WTC11 (cell line): ENCODE measurements at regions not wholly inside any gene's neighbourhood (a gene's known extent, or its start where the extent isn't known, plus 50 kb on each side); places are given as distances from the start of the nearest gene placed in this dataset.
A peak's percentile ranks its signal among the peaks of the same experiment; 100 is the strongest.

Experiments
- ATAC-seq: fragments of 200-7000 bp; cut with Tn5 transposase; 2 replicates; pipeline ENCODE4 v1.10.0; 2021; ENCODE audit warnings: mild to moderate bottlenecking, moderate library complexity
- CTCF ChIA-PET: fragments of 300-600 bp; sonication (Branson Sonifier 250); formaldehyde crosslinking; loops from one replicate; lab custom pipeline; 2021; ENCODE audit warnings: antibody characterized with exemption; lab: Charles Lee
- POLR2A ChIA-PET: fragments of 350-600 bp; sonication (Branson Sonifier 250); formaldehyde crosslinking; loops from one replicate; lab custom pipeline; 2021; ENCODE audit warnings: antibody characterized with exemption; lab: Charles Lee
- DNase-seq: peaks from one replicate; pipeline ENCODE4 v3.0.0; 2021; ENCODE audit warnings: low spot score
- H3K27ac Mint-ChIP-seq: 2 replicates; pipeline ENCODE4 v1.8.0; 2021; ENCODE audit warnings: mixed read lengths
- H3K27me3 Mint-ChIP-seq: 2 replicates; pipeline ENCODE4 v1.8.0; 2021; ENCODE audit warnings: low read depth, mild to moderate bottlenecking, moderate library complexity, mixed read lengths
- H3K36me3 Mint-ChIP-seq: 2 replicates; pipeline ENCODE4 v1.8.0; 2021; ENCODE audit warnings: mixed read lengths
- H3K4me1 Mint-ChIP-seq: 2 replicates; pipeline ENCODE4 v1.8.0; 2022; ENCODE audit warnings: mixed read lengths
- H3K4me3 Mint-ChIP-seq: 2 replicates; pipeline ENCODE4 v1.8.0; 2021; ENCODE audit warnings: mild to moderate bottlenecking, moderate library complexity, mixed read lengths
- H3K9me3 Mint-ChIP-seq: 2 replicates; pipeline ENCODE4 v1.8.0; 2021; ENCODE audit warnings: mixed read lengths
- CREM ChIP-seq: sonication (generic); formaldehyde crosslinking; IDR thresholded peaks from 2 replicates; pipeline ENCODE4 v1.8.1; 2022; ENCODE audit warnings: mild to moderate bottlenecking, missing genetic modification reagents, moderate library complexity
- EMX1 ChIP-seq: fragments of 250-450 bp; sonication (Bioruptor Pico); IDR thresholded peaks from 2 replicates; pipeline ENCODE4 v1.8.0; 2021; ENCODE audit warnings: mild to moderate bottlenecking
- GABPB1 ChIP-seq: sonication (generic); formaldehyde crosslinking; IDR thresholded peaks from 2 replicates; pipeline ENCODE4 v1.8.1; 2023; ENCODE audit warnings: mild to moderate bottlenecking, missing genetic modification reagents
- GRHL2 ChIP-seq: fragments of 250-450 bp; sonication (Bioruptor Pico); IDR thresholded peaks from 2 replicates; pipeline ENCODE4 v1.8.0; 2022; ENCODE audit warnings: mild to moderate bottlenecking, moderate library complexity; ENCODE audit not compliant: insufficient replicate concordance, severe bottlenecking
- GTF2I ChIP-seq: fragments of 250-450 bp; sonication (Bioruptor Pico); conservative IDR thresholded peaks from 2 replicates; pipeline ENCODE4 v1.4.0; 2021; ENCODE audit warnings: mild to moderate bottlenecking
- IRF2 ChIP-seq: sonication (generic); formaldehyde crosslinking; IDR thresholded peaks from 2 replicates; pipeline ENCODE4 v1.8.0; 2022; ENCODE audit warnings: low read depth, missing genetic modification reagents, borderline replicate concordance
- JUN ChIP-seq: sonication (generic); formaldehyde crosslinking; IDR thresholded peaks from 2 replicates; pipeline ENCODE4 v1.8.0; 2023; ENCODE audit warnings: mild to moderate bottlenecking, missing genetic modification reagents
- NFE2L1 ChIP-seq: sonication (generic); formaldehyde crosslinking; IDR thresholded peaks from 2 replicates; pipeline ENCODE4 v1.8.1; 2023; ENCODE audit warnings: missing genetic modification reagents
- RELA ChIP-seq: sonication (generic); formaldehyde crosslinking; IDR thresholded peaks from 2 replicates; pipeline ENCODE4 v1.8.1; 2022; ENCODE audit warnings: missing genetic modification reagents, mild to moderate bottlenecking, borderline replicate concordance
- ZNF232 ChIP-seq: sonication (generic); formaldehyde crosslinking; IDR thresholded peaks from 2 replicates; pipeline ENCODE4 v1.8.0; 2022; ENCODE audit warnings: mild to moderate bottlenecking, missing genetic modification reagents
- ZNF416 ChIP-seq: fragments of 250-450 bp; sonication (Bioruptor Pico); IDR thresholded peaks from 2 replicates; pipeline ENCODE4 v1.9.0; 2021; ENCODE audit warnings: mild to moderate bottlenecking, inconsistent platforms
- ZNF423 ChIP-seq: fragments of 250-450 bp; sonication (Bioruptor Pico); IDR thresholded peaks from 2 replicates; pipeline ENCODE4 v2.1.2; 2022; ENCODE audit warnings: mild to moderate bottlenecking, moderate library complexity
- ZNF671 ChIP-seq: fragments of 250-450 bp; sonication (Bioruptor Pico); IDR thresholded peaks from 2 replicates; pipeline ENCODE4 v1.8.0; 2021; ENCODE audit warnings: mild to moderate bottlenecking
- TF ChIP-seq, protein P1 (sequence below): fragments of 250-450 bp; sonication (Bioruptor Pico); IDR thresholded peaks from 2 replicates; pipeline ENCODE4 v2.1.2; 2022; ENCODE audit warnings: mild to moderate bottlenecking, moderate library complexity
- TF ChIP-seq, protein P2 (sequence below): sonication (generic); formaldehyde crosslinking; IDR thresholded peaks from 2 replicates; pipeline ENCODE4 v1.8.1; 2023; ENCODE audit warnings: mild to moderate bottlenecking, missing genetic modification reagents, borderline replicate concordance
- TF ChIP-seq, protein P3 (sequence below): sonication (generic); formaldehyde crosslinking; IDR thresholded peaks from 2 replicates; pipeline ENCODE4 v1.8.1; 2022; ENCODE audit warnings: mild to moderate bottlenecking, moderate library complexity, missing genetic modification reagents
- TF ChIP-seq, protein P4 (sequence below): sonication (generic); formaldehyde crosslinking; IDR thresholded peaks from 2 replicates; pipeline ENCODE4 v1.8.1; 2023; ENCODE audit warnings: mild to moderate bottlenecking, missing genetic modification reagents, moderate library complexity
- TF ChIP-seq, protein P5 (sequence below): sonication (generic); formaldehyde crosslinking; IDR thresholded peaks from 2 replicates; pipeline ENCODE4 v1.8.1; 2022; ENCODE audit warnings: low read depth, mild to moderate bottlenecking, moderate library complexity, missing genetic modification reagents, borderline replicate concordance
- TF ChIP-seq, protein P6 (sequence below): sonication (generic); formaldehyde crosslinking; IDR thresholded peaks from 2 replicates; pipeline ENCODE4 v1.8.1; 2023; ENCODE audit warnings: mild to moderate bottlenecking, missing genetic modification reagents
- TF ChIP-seq, protein P7 (sequence below): fragments of 250-450 bp; sonication (Bioruptor Pico); IDR thresholded peaks from 2 replicates; pipeline ENCODE4 v1.9.0; 2021; ENCODE audit warnings: moderate library complexity, mild to moderate bottlenecking, inconsistent platforms, borderline replicate concordance
- TF ChIP-seq, protein P8 (sequence below): sonication (generic); formaldehyde crosslinking; IDR thresholded peaks from 2 replicates; pipeline ENCODE4 v1.8.1; 2022; ENCODE audit warnings: low read depth, missing genetic modification reagents, borderline replicate concordance

DNA sequence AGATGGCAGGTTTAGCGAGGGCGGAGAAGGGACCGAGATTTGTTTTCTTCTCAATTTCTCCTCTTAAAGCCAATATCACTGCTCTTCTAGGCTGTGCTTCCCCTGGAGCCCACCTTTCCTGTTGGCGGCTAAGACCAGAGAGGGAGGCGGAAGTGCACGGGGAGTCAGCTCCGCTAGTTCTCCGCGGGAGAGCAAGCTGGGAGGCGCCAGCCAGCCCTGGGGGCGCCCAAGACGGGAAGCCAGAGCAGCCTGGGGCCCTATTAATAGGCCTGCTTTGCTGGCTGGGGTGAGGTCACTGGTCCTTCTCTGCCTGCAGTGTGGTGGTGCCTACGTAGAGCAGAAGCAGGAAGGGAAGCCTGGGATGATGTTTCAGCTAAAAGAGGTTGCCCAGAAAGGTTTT, 61.6 kb downstream of the LSM5 start:
- no peak overlapping the region for H3K27ac Mint-ChIP-seq
- no peaks in the 10 kb centered on the region for H3K36me3 Mint-ChIP-seq
- H3K27me3 Mint-ChIP-seq, result peaks cover 79% of the 10 kb centered on the region
- peaks cover 13% of the 10 kb centered on the region; the same call in 1 of the 2 replicates for H3K9me3 Mint-ChIP-seq
- DNase-seq (peak; percentile 30), ATAC-seq (peak; percentile 19)
- TF ChIP-seq JUN (CRISPR knock-in tag), result no peak
- TF ChIP-seq, protein P1, sequence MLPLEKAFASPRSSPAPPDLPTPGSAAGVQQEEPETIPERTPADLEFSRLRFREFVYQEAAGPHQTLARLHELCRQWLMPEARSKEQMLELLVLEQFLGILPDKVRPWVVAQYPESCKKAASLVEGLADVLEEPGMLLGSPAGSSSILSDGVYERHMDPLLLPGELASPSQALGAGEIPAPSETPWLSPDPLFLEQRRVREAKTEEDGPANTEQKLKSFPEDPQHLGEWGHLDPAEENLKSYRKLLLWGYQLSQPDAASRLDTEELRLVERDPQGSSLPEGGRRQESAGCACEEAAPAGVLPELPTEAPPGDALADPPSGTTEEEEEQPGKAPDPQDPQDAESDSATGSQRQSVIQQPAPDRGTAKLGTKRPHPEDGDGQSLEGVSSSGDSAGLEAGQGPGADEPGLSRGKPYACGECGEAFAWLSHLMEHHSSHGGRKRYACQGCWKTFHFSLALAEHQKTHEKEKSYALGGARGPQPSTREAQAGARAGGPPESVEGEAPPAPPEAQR, result no peak
- no peak for TF ChIP-seq ZNF671 (CRISPR knock-in tag)
- TF ChIP-seq, protein P2, sequence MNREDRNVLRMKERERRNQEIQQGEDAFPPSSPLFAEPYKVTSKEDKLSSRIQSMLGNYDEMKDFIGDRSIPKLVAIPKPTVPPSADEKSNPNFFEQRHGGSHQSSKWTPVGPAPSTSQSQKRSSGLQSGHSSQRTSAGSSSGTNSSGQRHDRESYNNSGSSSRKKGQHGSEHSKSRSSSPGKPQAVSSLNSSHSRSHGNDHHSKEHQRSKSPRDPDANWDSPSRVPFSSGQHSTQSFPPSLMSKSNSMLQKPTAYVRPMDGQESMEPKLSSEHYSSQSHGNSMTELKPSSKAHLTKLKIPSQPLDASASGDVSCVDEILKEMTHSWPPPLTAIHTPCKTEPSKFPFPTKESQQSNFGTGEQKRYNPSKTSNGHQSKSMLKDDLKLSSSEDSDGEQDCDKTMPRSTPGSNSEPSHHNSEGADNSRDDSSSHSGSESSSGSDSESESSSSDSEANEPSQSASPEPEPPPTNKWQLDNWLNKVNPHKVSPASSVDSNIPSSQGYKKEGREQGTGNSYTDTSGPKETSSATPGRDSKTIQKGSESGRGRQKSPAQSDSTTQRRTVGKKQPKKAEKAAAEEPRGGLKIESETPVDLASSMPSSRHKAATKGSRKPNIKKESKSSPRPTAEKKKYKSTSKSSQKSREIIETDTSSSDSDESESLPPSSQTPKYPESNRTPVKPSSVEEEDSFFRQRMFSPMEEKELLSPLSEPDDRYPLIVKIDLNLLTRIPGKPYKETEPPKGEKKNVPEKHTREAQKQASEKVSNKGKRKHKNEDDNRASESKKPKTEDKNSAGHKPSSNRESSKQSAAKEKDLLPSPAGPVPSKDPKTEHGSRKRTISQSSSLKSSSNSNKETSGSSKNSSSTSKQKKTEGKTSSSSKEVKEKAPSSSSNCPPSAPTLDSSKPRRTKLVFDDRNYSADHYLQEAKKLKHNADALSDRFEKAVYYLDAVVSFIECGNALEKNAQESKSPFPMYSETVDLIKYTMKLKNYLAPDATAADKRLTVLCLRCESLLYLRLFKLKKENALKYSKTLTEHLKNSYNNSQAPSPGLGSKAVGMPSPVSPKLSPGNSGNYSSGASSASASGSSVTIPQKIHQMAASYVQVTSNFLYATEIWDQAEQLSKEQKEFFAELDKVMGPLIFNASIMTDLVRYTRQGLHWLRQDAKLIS (CRISPR knock-in tag), result no peak
- TF ChIP-seq, protein P3, sequence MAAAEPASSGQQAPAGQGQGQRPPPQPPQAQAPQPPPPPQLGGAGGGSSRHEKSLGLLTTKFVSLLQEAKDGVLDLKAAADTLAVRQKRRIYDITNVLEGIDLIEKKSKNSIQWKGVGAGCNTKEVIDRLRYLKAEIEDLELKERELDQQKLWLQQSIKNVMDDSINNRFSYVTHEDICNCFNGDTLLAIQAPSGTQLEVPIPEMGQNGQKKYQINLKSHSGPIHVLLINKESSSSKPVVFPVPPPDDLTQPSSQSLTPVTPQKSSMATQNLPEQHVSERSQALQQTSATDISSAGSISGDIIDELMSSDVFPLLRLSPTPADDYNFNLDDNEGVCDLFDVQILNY (CRISPR knock-in tag), result no peak
- no peak for TF ChIP-seq NFE2L1 (CRISPR knock-in tag)
- no peak for TF ChIP-seq RELA (CRISPR knock-in tag)
- no peak for TF ChIP-seq EMX1 (CRISPR knock-in tag)
- TF ChIP-seq CREM, result no peak
- TF ChIP-seq, protein P4, sequence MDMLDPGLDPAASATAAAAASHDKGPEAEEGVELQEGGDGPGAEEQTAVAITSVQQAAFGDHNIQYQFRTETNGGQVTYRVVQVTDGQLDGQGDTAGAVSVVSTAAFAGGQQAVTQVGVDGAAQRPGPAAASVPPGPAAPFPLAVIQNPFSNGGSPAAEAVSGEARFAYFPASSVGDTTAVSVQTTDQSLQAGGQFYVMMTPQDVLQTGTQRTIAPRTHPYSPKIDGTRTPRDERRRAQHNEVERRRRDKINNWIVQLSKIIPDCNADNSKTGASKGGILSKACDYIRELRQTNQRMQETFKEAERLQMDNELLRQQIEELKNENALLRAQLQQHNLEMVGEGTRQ, result no peak
- no peak for TF ChIP-seq GTF2I (CRISPR knock-in tag)
- TF ChIP-seq, protein P5, sequence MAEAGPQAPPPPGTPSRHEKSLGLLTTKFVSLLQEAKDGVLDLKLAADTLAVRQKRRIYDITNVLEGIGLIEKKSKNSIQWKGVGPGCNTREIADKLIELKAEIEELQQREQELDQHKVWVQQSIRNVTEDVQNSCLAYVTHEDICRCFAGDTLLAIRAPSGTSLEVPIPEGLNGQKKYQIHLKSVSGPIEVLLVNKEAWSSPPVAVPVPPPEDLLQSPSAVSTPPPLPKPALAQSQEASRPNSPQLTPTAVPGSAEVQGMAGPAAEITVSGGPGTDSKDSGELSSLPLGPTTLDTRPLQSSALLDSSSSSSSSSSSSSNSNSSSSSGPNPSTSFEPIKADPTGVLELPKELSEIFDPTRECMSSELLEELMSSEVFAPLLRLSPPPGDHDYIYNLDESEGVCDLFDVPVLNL, result no peak
- H3K4me3 Mint-ChIP-seq, result peak overlapping the region; percentile 71
- CTCF ChIA-PET, result interaction anchor here (1.9 kb wide), 1 partner anchor 51 kb away, joined by 8 read pairs; no protein-coding TSS in a partner anchor
- POLR2A ChIA-PET, result no interaction called here
- H3K4me1 Mint-ChIP-seq, result peaks cover 9% of the 10 kb centered on the region

DNA sequence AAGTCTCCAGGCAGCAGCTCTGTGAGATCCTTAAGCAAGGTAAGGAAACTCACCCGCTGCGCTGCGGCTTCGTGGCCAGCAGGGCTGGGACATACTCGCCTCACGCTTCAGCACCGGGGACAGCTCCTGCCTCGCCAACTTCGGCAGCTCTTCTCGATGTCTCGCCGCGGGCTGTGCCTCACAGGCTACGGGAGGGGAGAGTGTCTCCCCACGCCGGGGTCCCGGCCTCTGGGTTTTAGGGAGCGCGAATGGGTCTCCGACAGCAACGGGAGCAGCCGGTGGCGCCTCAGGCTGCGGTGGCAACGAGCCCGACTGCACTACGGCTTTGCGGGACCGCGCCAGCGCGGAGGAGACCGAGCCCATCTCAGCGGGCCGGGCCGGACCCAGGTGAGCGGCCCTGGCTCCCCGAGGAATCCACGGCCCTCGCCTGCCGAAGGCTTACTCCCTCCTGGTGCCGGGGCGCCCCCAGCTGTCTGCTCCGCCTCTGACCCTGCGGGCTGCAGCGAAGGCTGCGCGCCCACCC, 62.4 kb downstream of the LSM5 start:
- ATAC-seq (peak; percentile 96), DNase-seq (peak; percentile 96)
- Mint-ChIP-seq H3K4me1 (peaks cover 9% of the 10 kb centered on the region), H3K4me3 (peak overlapping the region; percentile 71), H3K27me3 (peaks cover 83% of the 10 kb centered on the region), H3K27ac (no peak overlapping the region), H3K9me3 (peaks cover 13% of the 10 kb centered on the region; the same call in 1 of the 2 replicates), H3K36me3 (no peaks in the 10 kb centered on the region)
- CTCF ChIA-PET, result interaction anchor here (0.6 to 1.9 kb wide), 9 partner anchors 12 to 217 kb away, joined by 3 to 8 read pairs (median 4); no protein-coding TSS in a partner anchor
- POLR2A ChIA-PET, result interaction anchor here (0.6 to 1.1 kb wide), 3 partner anchors 8 to 153 kb away, joined by 4 read pairs; partner anchors contain the start of gene AVL9
- no peak for TF ChIP-seq ZNF423 (CRISPR knock-in tag)
- TF ChIP-seq, protein P6, sequence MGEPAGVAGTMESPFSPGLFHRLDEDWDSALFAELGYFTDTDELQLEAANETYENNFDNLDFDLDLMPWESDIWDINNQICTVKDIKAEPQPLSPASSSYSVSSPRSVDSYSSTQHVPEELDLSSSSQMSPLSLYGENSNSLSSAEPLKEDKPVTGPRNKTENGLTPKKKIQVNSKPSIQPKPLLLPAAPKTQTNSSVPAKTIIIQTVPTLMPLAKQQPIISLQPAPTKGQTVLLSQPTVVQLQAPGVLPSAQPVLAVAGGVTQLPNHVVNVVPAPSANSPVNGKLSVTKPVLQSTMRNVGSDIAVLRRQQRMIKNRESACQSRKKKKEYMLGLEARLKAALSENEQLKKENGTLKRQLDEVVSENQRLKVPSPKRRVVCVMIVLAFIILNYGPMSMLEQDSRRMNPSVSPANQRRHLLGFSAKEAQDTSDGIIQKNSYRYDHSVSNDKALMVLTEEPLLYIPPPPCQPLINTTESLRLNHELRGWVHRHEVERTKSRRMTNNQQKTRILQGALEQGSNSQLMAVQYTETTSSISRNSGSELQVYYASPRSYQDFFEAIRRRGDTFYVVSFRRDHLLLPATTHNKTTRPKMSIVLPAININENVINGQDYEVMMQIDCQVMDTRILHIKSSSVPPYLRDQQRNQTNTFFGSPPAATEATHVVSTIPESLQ (CRISPR knock-in tag), result peak; percentile 70; the same call in 1 of the 2 replicates
- no peak; the same call in 1 of the 2 replicates for TF ChIP-seq IRF2 (CRISPR knock-in tag)
- TF ChIP-seq ZNF416 (CRISPR knock-in tag), result no peak
- TF ChIP-seq, protein P7, sequence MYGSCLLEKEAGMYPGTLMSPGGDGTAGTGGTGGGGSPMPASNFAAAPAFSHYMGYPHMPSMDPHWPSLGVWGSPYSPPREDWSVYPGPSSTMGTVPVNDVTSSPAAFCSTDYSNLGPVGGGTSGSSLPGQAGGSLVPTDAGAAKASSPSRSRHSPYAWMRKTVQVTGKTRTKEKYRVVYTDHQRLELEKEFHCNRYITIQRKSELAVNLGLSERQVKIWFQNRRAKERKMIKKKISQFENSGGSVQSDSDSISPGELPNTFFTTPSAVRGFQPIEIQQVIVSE, result no peak
- no peak for TF ChIP-seq GRHL2 (CRISPR knock-in tag)
- TF ChIP-seq GABPB1 (CRISPR knock-in tag), result 0 out of 2 replicates have a peak, but pooled peaks have one; percentile 58
- TF ChIP-seq, protein P8, sequence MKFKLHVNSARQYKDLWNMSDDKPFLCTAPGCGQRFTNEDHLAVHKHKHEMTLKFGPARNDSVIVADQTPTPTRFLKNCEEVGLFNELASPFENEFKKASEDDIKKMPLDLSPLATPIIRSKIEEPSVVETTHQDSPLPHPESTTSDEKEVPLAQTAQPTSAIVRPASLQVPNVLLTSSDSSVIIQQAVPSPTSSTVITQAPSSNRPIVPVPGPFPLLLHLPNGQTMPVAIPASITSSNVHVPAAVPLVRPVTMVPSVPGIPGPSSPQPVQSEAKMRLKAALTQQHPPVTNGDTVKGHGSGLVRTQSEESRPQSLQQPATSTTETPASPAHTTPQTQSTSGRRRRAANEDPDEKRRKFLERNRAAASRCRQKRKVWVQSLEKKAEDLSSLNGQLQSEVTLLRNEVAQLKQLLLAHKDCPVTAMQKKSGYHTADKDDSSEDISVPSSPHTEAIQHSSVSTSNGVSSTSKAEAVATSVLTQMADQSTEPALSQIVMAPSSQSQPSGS (CRISPR knock-in tag), result no peak
- peak; percentile 98 for TF ChIP-seq ZNF232 (CRISPR knock-in tag)
